ENCODE measurements at regions not wholly inside any gene's neighbourhood (a gene's known extent, or its start where the extent isn't known, plus 50 kb on each side); places are given as distances from the start of the nearest gene placed in this dataset.
"Not testable (repeated sequence)": the region's sequence is repeated elsewhere in the genome, so short reads cannot be mapped to it uniquely, and the experiment has no call there.

- DNase-seq: not testable (repeated sequence)
Measured at GRCh38 chr15:89031637-89032285, 56.5 kb upstream of the ABHD2 start.

GRCh38 chr15:89034305-89034704, 54.0 kb upstream of the ABHD2 start:
- DNase-seq: no peak

- no peak for DNase-seq
Measured at GRCh38 chr15:89035150-89035549, 53.1 kb upstream of the ABHD2 start.

GRCh38 chr15:89035658-89036057, 52.6 kb upstream of the ABHD2 start:
- DNase-seq: no peak

GRCh38 chr15:89038146-89038545, 50.1 kb upstream of the ABHD2 start:
- DNase-seq: no peak

Data from NCI-H345 (cell line).